A673 (cell line): ENCODE measurements at regions not wholly inside any gene's neighbourhood (a gene's known extent, or its start where the extent isn't known, plus 50 kb on each side); places are given as distances from the start of the nearest gene placed in this dataset.

Experiments used
- EZH2 ChIP-seq: fragments of 200-600 bp; sonication (generic); IDR thresholded peaks from 2 replicates; pipeline ENCODE4 v1.6.1; 2017; ENCODE audit warnings: borderline replicate concordance, low read depth, mild to moderate bottlenecking, mixed read lengths, antibody characterized with exemption, low read length; ENCODE audit not compliant: poor library complexity, severe bottlenecking
- TF ChIP-seq, protein P1 (sequence below): fragments of 300-800, 200-600 bp; sonication (generic); conservative IDR thresholded peaks from 2 replicates; pipeline ENCODE4 v1.5.1; 2017; ENCODE audit warnings: low read depth, mild to moderate bottlenecking, antibody characterized with exemption, low read length, moderate library complexity, mixed read lengths

DNA sequence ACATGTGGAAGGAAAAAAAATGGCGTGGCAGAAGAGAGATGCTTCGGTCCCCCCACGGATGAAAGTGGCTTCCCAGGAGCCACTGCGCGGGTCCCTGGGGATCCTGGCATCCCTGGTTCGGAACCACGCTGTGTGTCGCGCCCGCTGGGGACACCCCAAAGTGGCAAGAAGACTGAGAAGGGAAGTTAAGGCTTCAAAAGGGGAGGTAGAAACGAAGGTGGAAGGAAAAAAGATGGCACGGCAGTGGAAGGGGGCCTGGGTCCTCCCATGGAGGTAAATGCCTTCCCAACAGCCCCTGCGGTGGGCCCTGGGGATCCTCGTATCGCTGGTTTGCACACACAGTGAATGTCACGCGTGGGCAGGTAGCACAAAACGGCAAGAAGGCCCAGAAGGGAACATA lies 281.7 kb downstream of the ALG10 start:
- TF ChIP-seq, protein P1, sequence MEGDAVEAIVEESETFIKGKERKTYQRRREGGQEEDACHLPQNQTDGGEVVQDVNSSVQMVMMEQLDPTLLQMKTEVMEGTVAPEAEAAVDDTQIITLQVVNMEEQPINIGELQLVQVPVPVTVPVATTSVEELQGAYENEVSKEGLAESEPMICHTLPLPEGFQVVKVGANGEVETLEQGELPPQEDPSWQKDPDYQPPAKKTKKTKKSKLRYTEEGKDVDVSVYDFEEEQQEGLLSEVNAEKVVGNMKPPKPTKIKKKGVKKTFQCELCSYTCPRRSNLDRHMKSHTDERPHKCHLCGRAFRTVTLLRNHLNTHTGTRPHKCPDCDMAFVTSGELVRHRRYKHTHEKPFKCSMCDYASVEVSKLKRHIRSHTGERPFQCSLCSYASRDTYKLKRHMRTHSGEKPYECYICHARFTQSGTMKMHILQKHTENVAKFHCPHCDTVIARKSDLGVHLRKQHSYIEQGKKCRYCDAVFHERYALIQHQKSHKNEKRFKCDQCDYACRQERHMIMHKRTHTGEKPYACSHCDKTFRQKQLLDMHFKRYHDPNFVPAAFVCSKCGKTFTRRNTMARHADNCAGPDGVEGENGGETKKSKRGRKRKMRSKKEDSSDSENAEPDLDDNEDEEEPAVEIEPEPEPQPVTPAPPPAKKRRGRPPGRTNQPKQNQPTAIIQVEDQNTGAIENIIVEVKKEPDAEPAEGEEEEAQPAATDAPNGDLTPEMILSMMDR, result no peak
- no peak for TF ChIP-seq EZH2
